Activated naive CD4-positive, alpha-beta T cell treated with anti-CD3 and anti-CD28 coated beads for 36 hours (primary cell): ENCODE measurements at regions not wholly inside any gene's neighbourhood (a gene's known extent, or its start where the extent isn't known, plus 50 kb on each side); places are given as distances from the start of the nearest gene placed in this dataset.
"Not testable (repeated sequence)": the region's sequence is repeated elsewhere in the genome, so short reads cannot be mapped to it uniquely, and the experiment has no call there.

Source experiments
- CTCF ChIA-PET: fragments of 350-600 bp; sonication (Branson Sonifier 250); formaldehyde crosslinking; loops from one replicate; lab custom pipeline; 2021; ENCODE audit warnings: antibody characterized with exemption; lab: Charles Lee
- DNase-seq: peaks from one replicate; pipeline ENCODE4 v3.0.0-alpha.2; 2020
- H3K27ac Mint-ChIP-seq: one replicate; pipeline ENCODE4 v1.8.0; 2021; ENCODE audit warnings: mild to moderate bottlenecking, mixed read lengths
- H3K27me3 Mint-ChIP-seq: one replicate; pipeline ENCODE4 v1.8.0; 2021; ENCODE audit warnings: low read depth, mixed read lengths
- H3K36me3 Mint-ChIP-seq: one replicate; pipeline ENCODE4 v1.8.0; 2021; ENCODE audit warnings: low read depth, mixed read lengths
- H3K4me1 Mint-ChIP-seq: one replicate; pipeline ENCODE4 v1.8.0; 2021; ENCODE audit warnings: low read depth, mixed read lengths
- H3K4me3 Mint-ChIP-seq: one replicate; pipeline ENCODE4 v1.8.0; 2021; ENCODE audit warnings: mild to moderate bottlenecking, moderate library complexity, mixed read lengths
- H3K9me3 Mint-ChIP-seq: one replicate; pipeline ENCODE4 v1.8.0; 2021; ENCODE audit warnings: mixed read lengths
- intact Hi-C: fragments of 100-400 bp; cut with micrococcal nuclease; formaldehyde crosslinking; loops from one replicate; pipeline ENCODE4 v1.15.1; 2023

GRCh38 chr13:111501596-111502535 lies 181.4 kb downstream of the TEX29 start:
- H3K9me3 Mint-ChIP-seq, H3K4me3 Mint-ChIP-seq, H3K36me3 Mint-ChIP-seq, DNase-seq, intact Hi-C loops, H3K27ac Mint-ChIP-seq, H3K4me1 Mint-ChIP-seq: not testable (repeated sequence)
- H3K27me3 Mint-ChIP-seq, result peaks cover 19% of the 10 kb centered on the region
- CTCF ChIA-PET, result interaction anchor here (0.6 kb wide), 1 partner anchor 29 kb away, joined by 3 read pairs; no protein-coding TSS in a partner anchor

DNA sequence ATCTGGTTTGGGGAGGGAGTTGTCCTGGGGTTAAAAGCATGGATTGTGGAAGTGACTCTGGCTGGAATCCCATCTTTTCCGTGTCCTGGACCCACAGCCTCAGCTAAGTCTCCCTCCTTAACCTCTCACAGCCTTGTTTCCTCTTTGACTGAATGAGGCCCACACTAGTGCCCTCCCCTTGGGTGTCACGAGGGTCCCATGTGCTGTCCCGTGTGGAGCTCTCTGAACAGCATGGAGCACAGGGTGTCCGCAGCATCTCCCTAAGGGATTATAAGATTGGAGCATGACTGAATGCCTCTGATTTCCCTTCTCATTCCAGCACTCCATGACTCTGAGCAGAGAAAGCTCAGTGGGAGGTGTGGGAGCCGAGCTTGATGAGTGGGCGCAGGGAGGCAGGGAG lies 182.5 kb downstream of the TEX29 start:
- intact Hi-C loops, result no loop called here
- H3K4me1 Mint-ChIP-seq, result no peaks in the 10 kb centered on the region
- H3K36me3 Mint-ChIP-seq, result no peaks in the 10 kb centered on the region
- CTCF ChIA-PET, result no interaction called here
- no peak for DNase-seq
- H3K27me3 Mint-ChIP-seq, result peaks cover 19% of the 10 kb centered on the region
- H3K9me3 Mint-ChIP-seq, result peaks cover 3% of the 10 kb centered on the region
- H3K27ac Mint-ChIP-seq, result no peak overlapping the region
- H3K4me3 Mint-ChIP-seq, result no peak overlapping the region

- peaks cover 3% of the 10 kb centered on the region for H3K9me3 Mint-ChIP-seq
- H3K4me3 Mint-ChIP-seq, result no peak overlapping the region
- CTCF ChIA-PET, result no interaction called here
- no peak for DNase-seq
- intact Hi-C loops, result no loop called here
- peaks cover 19% of the 10 kb centered on the region for H3K27me3 Mint-ChIP-seq
- no peak overlapping the region for H3K27ac Mint-ChIP-seq
- H3K4me1 Mint-ChIP-seq, result no peaks in the 10 kb centered on the region
- H3K36me3 Mint-ChIP-seq, result no peaks in the 10 kb centered on the region
Measured at GRCh38 chr13:111503376-111503775, 182.9 kb downstream of the TEX29 start.

DNA sequence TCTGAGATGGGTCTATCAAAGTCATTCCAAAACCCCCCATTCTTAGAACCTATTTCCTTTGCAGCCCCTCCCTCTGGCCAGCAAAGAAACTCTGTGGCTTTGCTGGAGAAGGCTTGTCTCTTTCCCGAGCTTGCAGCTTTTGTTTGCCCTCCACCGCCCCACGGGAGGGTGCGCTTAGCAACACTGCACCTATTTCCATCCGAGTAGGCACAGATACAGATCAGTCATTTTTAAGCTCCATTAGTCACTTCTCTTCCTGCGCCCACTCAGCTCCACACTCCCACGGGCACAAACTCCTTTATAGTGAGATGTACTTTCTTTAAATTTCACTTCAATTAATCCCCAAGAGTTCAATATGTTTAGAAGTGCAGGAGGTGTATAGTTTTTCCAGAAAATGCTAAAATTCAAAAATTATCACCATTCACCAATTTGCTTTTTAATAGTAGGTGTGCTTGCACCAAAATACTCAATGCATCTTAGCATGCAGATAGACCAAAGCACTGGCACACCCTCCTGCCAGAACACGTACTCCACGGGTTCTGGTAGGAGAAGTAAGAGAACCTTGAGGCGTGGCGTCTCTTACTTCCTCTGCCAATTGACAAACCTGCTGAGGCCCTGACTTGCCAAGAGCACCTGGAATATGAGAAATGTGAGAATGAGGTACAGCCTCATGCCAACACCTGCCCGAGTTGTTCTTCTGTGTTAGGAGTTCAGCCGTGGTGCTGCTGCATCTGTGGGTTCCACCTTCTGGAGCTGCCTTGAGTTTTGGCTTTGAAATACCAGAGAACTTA lies 183.7 kb downstream of the TEX29 start:
- peaks cover 19% of the 10 kb centered on the region for H3K27me3 Mint-ChIP-seq
- H3K9me3 Mint-ChIP-seq, result peaks cover 3% of the 10 kb centered on the region
- CTCF ChIA-PET, result no interaction called here
- H3K36me3 Mint-ChIP-seq, result no peaks in the 10 kb centered on the region
- no peak overlapping the region for H3K27ac Mint-ChIP-seq
- no peak overlapping the region for H3K4me3 Mint-ChIP-seq
- H3K4me1 Mint-ChIP-seq, result no peaks in the 10 kb centered on the region
- intact Hi-C loops, result no loop called here
- DNase-seq, result no peak

GRCh38 chr13:111505175-111505777 lies 184.8 kb downstream of the TEX29 start:
- peaks cover 3% of the 10 kb centered on the region for H3K9me3 Mint-ChIP-seq
- intact Hi-C loops, result loop anchor here (1.0 kb wide), 1 partner anchor 939 kb away; no protein-coding TSS in a partner anchor
- no peaks in the 10 kb centered on the region for H3K36me3 Mint-ChIP-seq
- no peak overlapping the region for H3K4me3 Mint-ChIP-seq
- H3K27me3 Mint-ChIP-seq, result peaks cover 19% of the 10 kb centered on the region
- DNase-seq, result no peak
- H3K27ac Mint-ChIP-seq, result no peak overlapping the region
- no peaks in the 10 kb centered on the region for H3K4me1 Mint-ChIP-seq
- CTCF ChIA-PET, result no interaction called here

- no peak for DNase-seq
- H3K36me3 Mint-ChIP-seq, result no peaks in the 10 kb centered on the region
- peaks cover 19% of the 10 kb centered on the region for H3K27me3 Mint-ChIP-seq
- H3K4me1 Mint-ChIP-seq, result no peaks in the 10 kb centered on the region
- peaks cover 3% of the 10 kb centered on the region for H3K9me3 Mint-ChIP-seq
- CTCF ChIA-PET, result no interaction called here
- intact Hi-C loops, result no loop called here
- no peak overlapping the region for H3K4me3 Mint-ChIP-seq
- H3K27ac Mint-ChIP-seq, result no peak overlapping the region
Measured at GRCh38 chr13:111506125-111506524, 185.7 kb downstream of the TEX29 start.

DNA sequence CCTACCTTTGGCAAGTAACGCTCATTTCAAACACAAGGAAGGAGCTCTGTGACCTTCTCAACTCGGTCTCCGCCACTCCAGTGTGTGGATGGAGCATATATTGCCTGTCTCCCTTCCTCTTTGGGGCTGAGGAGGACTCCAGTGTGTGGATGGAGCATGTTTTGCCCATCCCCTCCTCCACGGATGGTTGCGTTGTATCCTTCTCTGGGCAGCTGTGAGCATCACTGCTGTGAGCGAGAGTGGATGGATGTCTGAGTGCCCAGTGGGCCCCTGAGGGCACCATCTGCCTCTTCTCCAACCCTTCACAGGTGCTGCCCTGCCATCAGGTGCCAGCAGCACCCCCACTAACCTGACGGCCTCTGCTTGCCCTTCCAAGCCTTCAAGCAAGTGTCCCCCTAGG lies 186.2 kb downstream of the TEX29 start:
- Mint-ChIP-seq H3K4me3 (no peak overlapping the region), H3K36me3 (no peaks in the 10 kb centered on the region), H3K27me3 (peaks cover 19% of the 10 kb centered on the region), H3K9me3 (peaks cover 3% of the 10 kb centered on the region), H3K4me1 (no peaks in the 10 kb centered on the region), H3K27ac (no peak overlapping the region)
- CTCF ChIA-PET, result no interaction called here
- intact Hi-C loops, result no loop called here
- DNase-seq, result no peak

- CTCF ChIA-PET, result interaction anchor here (0.7 kb wide), 1 partner anchor 1388 kb away, joined by 3 read pairs; no protein-coding TSS in a partner anchor
- Mint-ChIP-seq H3K27ac (no peak overlapping the region), H3K4me1 (no peaks in the 10 kb centered on the region), H3K4me3 (no peak overlapping the region), H3K9me3 (no peaks in the 10 kb centered on the region), H3K27me3 (peaks cover 10% of the 10 kb centered on the region), H3K36me3 (no peaks in the 10 kb centered on the region)
- intact Hi-C loops, result no loop called here
- no peak for DNase-seq
Measured at GRCh38 chr13:111508164-111508870, 187.9 kb downstream of the TEX29 start.

DNA sequence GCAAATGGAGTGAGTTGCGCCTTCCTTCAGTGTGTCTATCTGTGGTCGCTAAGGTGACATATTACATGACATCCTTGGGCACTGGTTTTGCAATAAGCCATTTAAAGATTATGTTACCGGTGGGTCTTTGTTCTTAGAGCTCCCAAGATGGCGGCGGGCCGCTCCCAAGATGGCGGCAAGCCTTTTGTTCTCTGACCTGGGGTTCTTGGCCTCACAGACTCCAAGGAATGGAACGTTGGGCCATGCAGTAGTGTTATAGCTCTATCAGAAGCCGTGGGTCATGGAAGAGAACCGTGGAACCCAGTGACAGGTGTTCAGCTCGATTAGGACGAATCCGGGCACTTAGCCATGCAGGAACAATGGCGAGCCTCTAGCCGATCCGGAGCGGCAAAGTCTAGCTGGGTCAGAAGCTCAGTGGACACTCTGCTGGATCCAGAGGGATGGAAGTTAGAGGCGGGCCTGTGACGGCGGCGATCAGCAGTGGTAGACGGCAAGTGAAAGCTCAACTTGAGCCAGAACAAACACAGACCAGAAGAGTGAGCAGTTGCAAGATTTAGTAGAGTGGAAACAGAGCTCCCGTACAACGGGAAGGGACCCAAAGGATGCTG lies 188.6 kb downstream of the TEX29 start:
- Mint-ChIP-seq H3K27me3 (peaks cover 8% of the 10 kb centered on the region), H3K27ac (no peak overlapping the region), H3K36me3 (no peaks in the 10 kb centered on the region), H3K9me3 (no peaks in the 10 kb centered on the region), H3K4me3 (no peak overlapping the region), H3K4me1 (no peaks in the 10 kb centered on the region)
- intact Hi-C loops, result no loop called here
- DNase-seq, result no peak
- CTCF ChIA-PET, result no interaction called here

DNA sequence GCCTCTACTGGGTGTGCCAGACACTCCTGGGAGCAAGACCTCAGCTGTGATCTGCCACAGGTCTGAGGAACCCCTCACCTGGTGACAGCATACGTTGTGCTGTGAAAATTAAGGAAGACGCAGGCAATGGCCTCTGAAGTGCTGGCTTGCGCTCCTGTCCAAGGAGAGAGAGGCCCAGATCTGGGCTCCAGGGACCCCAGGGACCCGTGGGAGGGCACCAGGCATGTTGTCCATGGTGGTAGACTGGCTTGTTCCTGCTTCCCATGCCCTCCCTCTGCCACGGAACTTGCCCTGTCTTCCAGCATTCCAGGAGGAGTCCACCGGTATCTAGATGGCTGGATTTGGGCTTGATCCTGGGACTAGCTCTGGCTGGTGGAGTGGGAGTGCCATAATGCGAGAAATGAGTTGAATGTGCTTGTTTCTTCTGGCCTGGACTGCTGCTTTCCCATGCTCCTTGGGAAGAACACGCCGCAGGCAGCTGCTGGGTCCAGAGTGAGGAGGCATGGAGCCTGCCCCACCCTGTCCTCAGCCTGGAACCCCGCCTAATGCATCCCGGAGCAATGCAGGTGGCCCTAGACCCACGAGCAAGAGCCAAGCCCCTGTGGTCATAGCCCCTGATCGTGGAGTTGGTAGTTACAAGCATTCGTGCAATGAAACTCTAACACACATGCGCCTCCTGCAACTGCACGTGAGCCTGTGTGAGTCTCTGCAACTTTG lies 190.2 kb downstream of the TEX29 start:
- intact Hi-C loops, result no loop called here
- CTCF ChIA-PET, result no interaction called here
- DNase-seq, result no peak
- Mint-ChIP-seq H3K4me1 (no peaks in the 10 kb centered on the region), H3K9me3 (no peaks in the 10 kb centered on the region), H3K36me3 (no peaks in the 10 kb centered on the region), H3K27ac (no peak overlapping the region), H3K4me3 (no peak overlapping the region), H3K27me3 (no peaks in the 10 kb centered on the region)

- intact Hi-C loops, result no loop called here
- H3K4me3 Mint-ChIP-seq, result no peak overlapping the region
- no peak overlapping the region for H3K27ac Mint-ChIP-seq
- no peaks in the 10 kb centered on the region for H3K36me3 Mint-ChIP-seq
- no peaks in the 10 kb centered on the region for H3K9me3 Mint-ChIP-seq
- CTCF ChIA-PET, result no interaction called here
- H3K27me3 Mint-ChIP-seq, result no peaks in the 10 kb centered on the region
- no peak for DNase-seq
- H3K4me1 Mint-ChIP-seq, result no peaks in the 10 kb centered on the region
Measured at GRCh38 chr13:111511219-111511732, 190.8 kb downstream of the TEX29 start.
